ENCODE measurements at regions not wholly inside any gene's neighbourhood (a gene's known extent, or its start where the extent isn't known, plus 50 kb on each side); places are given as distances from the start of the nearest gene placed in this dataset.

- H2AFZ ChIP-seq (ENCODE audit: low read length): no peak overlapping the region
- TF ChIP-seq, protein P1, sequence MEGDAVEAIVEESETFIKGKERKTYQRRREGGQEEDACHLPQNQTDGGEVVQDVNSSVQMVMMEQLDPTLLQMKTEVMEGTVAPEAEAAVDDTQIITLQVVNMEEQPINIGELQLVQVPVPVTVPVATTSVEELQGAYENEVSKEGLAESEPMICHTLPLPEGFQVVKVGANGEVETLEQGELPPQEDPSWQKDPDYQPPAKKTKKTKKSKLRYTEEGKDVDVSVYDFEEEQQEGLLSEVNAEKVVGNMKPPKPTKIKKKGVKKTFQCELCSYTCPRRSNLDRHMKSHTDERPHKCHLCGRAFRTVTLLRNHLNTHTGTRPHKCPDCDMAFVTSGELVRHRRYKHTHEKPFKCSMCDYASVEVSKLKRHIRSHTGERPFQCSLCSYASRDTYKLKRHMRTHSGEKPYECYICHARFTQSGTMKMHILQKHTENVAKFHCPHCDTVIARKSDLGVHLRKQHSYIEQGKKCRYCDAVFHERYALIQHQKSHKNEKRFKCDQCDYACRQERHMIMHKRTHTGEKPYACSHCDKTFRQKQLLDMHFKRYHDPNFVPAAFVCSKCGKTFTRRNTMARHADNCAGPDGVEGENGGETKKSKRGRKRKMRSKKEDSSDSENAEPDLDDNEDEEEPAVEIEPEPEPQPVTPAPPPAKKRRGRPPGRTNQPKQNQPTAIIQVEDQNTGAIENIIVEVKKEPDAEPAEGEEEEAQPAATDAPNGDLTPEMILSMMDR (conservative IDR thresholded peaks at IDR 0.05; ENCODE audit: low read length): no peak
- TF ChIP-seq EZH2phosphoT487 (IDR thresholded peaks at IDR 0.05; ENCODE audit: borderline replicate concordance, low read depth, low read length): no peak
- no peak overlapping the region for H3K4me3 ChIP-seq (ENCODE audit: low read depth, low read length, poor library complexity, severe bottlenecking)
- no peak overlapping the region for H3K27ac ChIP-seq (ENCODE audit: low read depth, low read length, poor library complexity, severe bottlenecking)
- no peaks in the 10 kb centered on the region for H3K4me1 ChIP-seq (ENCODE audit: insufficient read depth, low read length, poor library complexity, severe bottlenecking)
- no peak overlapping the region for H3K4me2 ChIP-seq (ENCODE audit: low read length)
- 0 out of 2 replicates have a peak, but pooled peaks cover 4% of the 10 kb centered on the region for H3K9me2 ChIP-seq (ENCODE audit: insufficient read depth, low read length)
- no TSS peak for BruUV-seq (replicated peaks)
- CTCF ChIA-PET (ENCODE audit: unreplicated experiment): no interaction called here
- no peak for DNase-seq (ENCODE audit: low spot score)
- no peaks in the 10 kb centered on the region for H3K36me3 ChIP-seq (ENCODE audit: insufficient read depth, low read length)
- POLR2A ChIA-PET: no interaction called here
- intact Hi-C loops (cut with micrococcal nuclease; ENCODE audit: unreplicated experiment): no loop called here
- no peaks in the 10 kb centered on the region for H3K79me2 ChIP-seq (ENCODE audit: insufficient read depth, low read depth, low read length)
- H3K9me3 ChIP-seq (ENCODE audit: low read length): no peaks in the 10 kb centered on the region
- H4K20me1 ChIP-seq (ENCODE audit: insufficient read depth, low read length): no peaks in the 10 kb centered on the region
Measured at GRCh38 chr9:106779796-106780195, 83.2 kb upstream of the ZNF462 start.

DNA sequence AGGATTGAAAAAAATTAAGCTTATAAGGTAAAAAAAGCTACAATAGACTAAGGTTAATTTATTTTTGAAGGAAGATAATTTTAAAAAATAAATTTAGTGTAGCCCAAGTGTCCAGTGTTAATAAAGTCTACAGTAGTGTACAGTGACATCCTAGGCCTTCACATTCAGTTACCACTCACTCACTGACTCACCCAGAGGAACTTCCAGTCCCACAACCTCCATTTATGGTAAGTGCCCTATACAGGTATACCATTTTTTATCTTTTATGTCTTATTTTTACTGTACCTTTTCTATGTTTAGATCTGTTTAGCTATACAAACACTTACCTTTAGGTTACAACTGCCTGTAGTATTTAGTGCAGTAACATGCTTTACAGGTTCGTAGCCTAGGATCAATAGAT lies 79.8 kb upstream of the ZNF462 start:
- Histone ChIP-seq H2AFZ (ENCODE audit: low read length) (no peak overlapping the region), H3K4me1 (ENCODE audit: insufficient read depth, low read length, poor library complexity, severe bottlenecking) (no peaks in the 10 kb centered on the region), H3K9me2 (ENCODE audit: insufficient read depth, low read length) (0 out of 2 replicates have a peak, but pooled peaks cover 4% of the 10 kb centered on the region), H4K20me1 (ENCODE audit: insufficient read depth, low read length) (no peaks in the 10 kb centered on the region), H3K79me2 (ENCODE audit: insufficient read depth, low read depth, low read length) (no peaks in the 10 kb centered on the region), H3K4me3 (ENCODE audit: low read depth, low read length, poor library complexity, severe bottlenecking) (no peak overlapping the region), H3K4me2 (ENCODE audit: low read length) (no peak overlapping the region), H3K9me3 (ENCODE audit: low read length) (no peaks in the 10 kb centered on the region), H3K36me3 (ENCODE audit: insufficient read depth, low read length) (no peaks in the 10 kb centered on the region), H3K27ac (ENCODE audit: low read depth, low read length, poor library complexity, severe bottlenecking) (no peak overlapping the region)
- TF ChIP-seq EZH2phosphoT487 (IDR thresholded peaks at IDR 0.05; ENCODE audit: borderline replicate concordance, low read depth, low read length): no peak
- TF ChIP-seq, protein P1 (conservative IDR thresholded peaks at IDR 0.05; ENCODE audit: low read length): no peak
- no TSS peak for BruUV-seq (replicated peaks)
- intact Hi-C loops (cut with micrococcal nuclease; ENCODE audit: unreplicated experiment): no loop called here
- CTCF ChIA-PET (ENCODE audit: unreplicated experiment): no interaction called here
- POLR2A ChIA-PET: interaction anchor here (0.6 to 0.8 kb wide), 2 partner anchors 35 to 60 kb away, joined by 3 read pairs; no protein-coding TSS in a partner anchor
- no peak for DNase-seq (ENCODE audit: low spot score)

- ChIA-PET POLR2A (interaction anchor here (1.1 kb wide), 1 partner anchor 396 kb away, joined by 3 read pairs; no protein-coding TSS in a partner anchor), CTCF (ENCODE audit: unreplicated experiment) (no interaction called here)
- no peaks in the 10 kb centered on the region for H4K20me1 ChIP-seq (ENCODE audit: insufficient read depth, low read length)
- H3K9me2 ChIP-seq (ENCODE audit: insufficient read depth, low read length): 0 out of 2 replicates have a peak, but pooled peaks cover 4% of the 10 kb centered on the region
- no peaks in the 10 kb centered on the region for H3K9me3 ChIP-seq (ENCODE audit: low read length)
- intact Hi-C loops (cut with micrococcal nuclease; ENCODE audit: unreplicated experiment): no loop called here
- no peaks in the 10 kb centered on the region for H3K79me2 ChIP-seq (ENCODE audit: insufficient read depth, low read depth, low read length)
- BruUV-seq (replicated peaks): no TSS peak
- no peak overlapping the region for H3K4me3 ChIP-seq (ENCODE audit: low read depth, low read length, poor library complexity, severe bottlenecking)
- H3K4me1 ChIP-seq (ENCODE audit: insufficient read depth, low read length, poor library complexity, severe bottlenecking): no peaks in the 10 kb centered on the region
- H3K27ac ChIP-seq (ENCODE audit: low read depth, low read length, poor library complexity, severe bottlenecking): no peak overlapping the region
- no peak for DNase-seq (ENCODE audit: low spot score)
- no peaks in the 10 kb centered on the region for H3K36me3 ChIP-seq (ENCODE audit: insufficient read depth, low read length)
- TF ChIP-seq EZH2phosphoT487 (IDR thresholded peaks at IDR 0.05; ENCODE audit: borderline replicate concordance, low read depth, low read length): no peak
- TF ChIP-seq, protein P1 (conservative IDR thresholded peaks at IDR 0.05; ENCODE audit: low read length): no peak
- H2AFZ ChIP-seq (ENCODE audit: low read length): no peak overlapping the region
- no peak overlapping the region for H3K4me2 ChIP-seq (ENCODE audit: low read length)
Measured at GRCh38 chr9:106784076-106784475, 78.9 kb upstream of the ZNF462 start.
